HG03571 (cell line): ENCODE measurements at regions not wholly inside any gene's neighbourhood (a gene's known extent, or its start where the extent isn't known, plus 50 kb on each side); places are given as distances from the start of the nearest gene placed in this dataset.
"Not testable (repeated sequence)": the region's sequence is repeated elsewhere in the genome, so short reads cannot be mapped to it uniquely, and the experiment has no call there.

Source experiments
- ATAC-seq: cut with Tn5 transposase; IDR thresholded peaks from one replicate; pipeline ENCODE4 v1.9.1; 2021; ENCODE audit not compliant: unreplicated experiment

DNA sequence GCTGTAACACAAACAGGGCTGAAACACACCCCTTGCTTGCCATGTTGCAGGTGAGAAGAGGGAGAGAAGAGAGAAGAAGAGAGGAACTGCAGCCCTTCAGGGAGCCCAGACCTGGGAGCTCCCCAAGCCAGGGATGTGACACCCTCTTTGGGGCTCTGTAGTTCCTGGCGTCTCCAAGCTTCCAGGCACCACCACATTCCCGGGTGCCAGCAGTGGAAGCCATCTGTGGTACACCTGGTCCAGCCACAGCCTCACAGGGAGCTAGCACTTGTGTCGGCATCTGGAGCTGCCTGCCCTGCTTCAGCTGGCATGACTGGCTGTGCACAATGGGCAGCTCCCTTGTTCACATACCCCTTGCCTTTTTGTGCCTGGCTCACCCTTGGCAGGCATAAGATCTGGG, 182.1 kb downstream of the DEPDC1B start:
- ATAC-seq: no peak

DNA sequence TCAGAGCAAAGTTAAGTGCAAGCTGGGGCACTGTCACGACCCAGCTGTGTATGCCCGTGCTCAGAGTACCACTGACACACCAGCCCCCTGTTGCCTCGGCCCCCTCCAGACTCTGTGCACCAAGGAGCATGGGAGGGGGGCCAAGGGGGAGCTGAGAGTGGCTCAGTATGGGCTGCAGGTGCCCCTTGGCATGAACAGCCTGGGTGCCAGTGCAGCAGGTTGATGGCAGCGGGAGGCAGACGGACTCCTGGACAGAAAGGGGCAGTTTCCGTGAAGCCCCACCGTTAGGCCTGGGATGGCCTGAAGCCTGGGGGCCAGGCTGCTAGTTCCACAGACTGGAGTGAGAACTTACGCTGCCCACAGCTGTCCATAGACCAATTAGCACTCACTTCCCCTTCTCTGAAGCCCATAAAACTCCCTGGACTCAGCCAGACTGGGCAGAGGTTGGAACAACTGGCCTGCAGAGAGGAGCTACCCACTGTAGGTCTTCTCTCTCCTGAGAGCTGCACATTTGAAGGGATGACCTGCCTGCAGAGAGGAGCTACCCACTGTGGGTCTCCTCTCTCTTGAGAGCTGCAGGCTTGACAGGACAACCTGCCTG, 182.8 kb downstream of the DEPDC1B start:
- no peak for ATAC-seq

GRCh38 chr5:60516688-60517087, 183.3 kb downstream of the DEPDC1B start:
- ATAC-seq: no peak

DNA sequence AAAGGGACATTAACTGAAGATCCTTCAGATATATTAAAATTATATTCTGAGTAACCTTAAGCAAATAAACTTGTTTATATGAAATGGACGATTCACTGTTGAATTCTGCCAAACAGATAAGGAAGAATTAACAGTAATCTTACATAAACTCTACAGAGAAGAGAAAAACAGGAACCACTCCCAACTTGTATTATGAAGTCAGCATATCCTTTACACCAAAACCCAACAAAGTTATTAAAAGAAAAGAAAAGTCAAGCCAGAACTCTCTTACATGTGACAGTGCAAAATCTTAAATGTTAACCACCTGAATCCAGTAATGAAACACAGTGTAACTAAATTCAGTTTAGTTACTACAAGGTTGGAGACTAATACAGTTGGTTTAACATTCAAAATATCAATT, 185.8 kb downstream of the DEPDC1B start:
- no peak for ATAC-seq

DNA sequence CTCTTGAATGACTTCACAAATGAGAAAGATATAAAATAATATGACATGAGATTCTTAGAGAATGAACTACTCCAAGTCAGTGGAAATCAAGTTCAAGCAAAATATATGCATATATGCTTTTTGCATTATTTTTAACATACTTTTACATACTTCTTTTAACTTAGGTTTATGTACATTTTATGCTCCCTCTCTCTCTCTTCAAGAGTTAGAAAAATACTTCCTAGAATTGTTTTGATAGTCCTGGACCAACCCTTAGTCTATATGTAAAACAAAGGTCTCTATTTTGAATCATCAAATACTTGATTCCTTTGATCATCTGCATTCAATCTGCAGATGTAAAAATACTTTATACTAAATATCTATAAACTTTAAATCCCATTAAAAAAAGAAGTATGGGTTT, 187.8 kb downstream of the DEPDC1B start:
- ATAC-seq: no peak

GRCh38 chr5:60510663-60511062, 189.3 kb downstream of the DEPDC1B start:
- ATAC-seq: no peak

DNA sequence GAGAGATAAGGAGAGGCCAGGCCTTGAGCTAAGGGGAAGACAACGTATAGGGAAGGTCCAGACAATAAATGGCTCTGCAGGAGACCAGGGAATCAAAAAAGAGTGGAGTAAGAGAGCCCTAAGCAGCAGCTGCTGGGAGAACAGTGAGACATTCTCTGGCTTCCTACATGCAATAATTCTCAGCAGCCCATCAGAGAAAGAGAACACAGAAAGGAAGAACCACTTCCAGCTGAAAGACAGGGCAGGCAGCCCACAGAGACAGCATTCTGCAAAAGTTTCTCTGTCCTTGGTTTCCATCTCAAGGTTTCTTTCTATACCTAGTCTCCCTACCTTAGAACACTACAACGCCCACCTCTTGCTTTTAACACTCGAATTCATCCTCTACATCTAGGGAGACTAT, 189.9 kb downstream of the DEPDC1B start:
- ATAC-seq: no peak

DNA sequence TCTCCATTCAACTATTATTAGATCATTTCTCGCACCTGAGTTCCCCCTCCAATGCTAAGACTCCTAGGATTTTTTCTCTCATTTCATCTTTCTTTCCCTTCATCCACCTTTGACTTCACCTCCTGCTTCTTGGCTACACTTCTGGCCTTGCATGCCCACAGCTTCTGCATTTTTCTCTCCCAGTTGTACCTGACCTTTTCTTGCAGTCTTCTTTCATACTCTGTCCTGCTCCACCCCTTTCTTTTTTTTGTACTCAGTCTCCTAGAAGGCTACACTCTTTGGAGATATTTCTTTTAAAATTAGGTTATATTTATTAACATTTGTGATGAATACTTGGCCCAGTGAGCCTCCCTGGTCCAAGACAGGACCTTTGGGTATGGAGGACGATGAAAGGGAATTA, 190.4 kb downstream of the DEPDC1B start:
- no peak for ATAC-seq

- no peak for ATAC-seq
Observed at GRCh38 chr5:60507687-60508086, 192.3 kb downstream of the DEPDC1B start.

DNA sequence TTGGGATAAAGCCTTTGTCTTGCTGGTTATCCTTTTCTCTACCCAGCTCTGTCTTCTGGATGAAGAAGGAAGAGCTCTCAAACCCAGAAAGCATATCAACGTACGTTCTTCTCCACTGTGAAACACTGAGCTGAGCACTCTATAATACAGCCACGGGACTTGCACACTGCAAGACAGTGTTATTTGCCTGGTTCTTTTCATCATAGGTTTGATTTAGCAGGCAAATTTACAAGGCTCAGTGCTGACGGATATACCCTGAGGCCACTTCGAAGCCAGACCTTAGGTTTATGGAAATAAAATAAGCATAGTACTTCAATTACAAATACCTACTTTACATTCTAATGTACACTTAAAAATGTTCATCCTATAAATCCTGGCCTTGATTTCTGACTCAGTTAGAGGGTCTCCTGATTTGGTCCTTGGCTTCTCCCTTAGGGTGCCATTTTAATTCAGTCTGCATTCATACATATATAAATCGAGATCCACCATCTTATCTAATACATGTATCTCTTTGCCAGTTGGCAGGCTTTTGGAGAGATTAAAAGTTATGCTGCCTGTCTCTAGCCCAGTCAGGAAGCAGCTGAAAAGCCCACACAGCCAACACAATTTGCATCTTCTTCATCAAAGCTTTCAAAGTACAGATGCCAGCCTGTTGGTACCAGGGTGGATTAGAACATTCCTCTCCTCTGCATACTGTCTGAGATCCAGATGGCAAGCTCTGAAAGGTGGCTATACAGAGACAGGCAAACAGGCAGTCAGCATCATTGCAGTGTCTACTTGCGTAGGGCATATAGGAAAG, 194.4 kb downstream of the DEPDC1B start:
- ATAC-seq: no peak

- ATAC-seq: peak; percentile 39
Observed at GRCh38 chr5:60504342-60504741, 195.6 kb downstream of the DEPDC1B start.

DNA sequence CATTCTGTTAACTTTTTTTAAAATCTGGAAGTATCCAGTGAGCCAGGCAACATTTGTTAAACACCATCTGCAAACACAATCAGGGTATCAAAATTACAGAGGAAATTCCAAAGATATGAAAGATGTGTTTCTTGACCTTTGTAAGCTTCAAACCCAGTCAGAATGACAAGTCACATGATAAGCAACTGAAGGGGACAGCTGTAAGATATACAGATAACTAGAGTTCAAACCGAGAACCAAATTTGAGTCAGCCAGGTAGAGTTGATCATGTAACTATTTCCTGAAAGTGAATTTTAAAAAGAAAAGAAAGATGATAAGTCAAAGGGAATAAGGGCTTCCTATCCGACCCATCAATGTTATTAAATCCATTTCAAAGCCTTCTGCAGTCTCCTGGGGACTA, 196.2 kb downstream of the DEPDC1B start:
- peak; percentile 77 for ATAC-seq

- no peak for ATAC-seq
Observed at GRCh38 chr5:60497706-60498500, 202.1 kb downstream of the DEPDC1B start.

DNA sequence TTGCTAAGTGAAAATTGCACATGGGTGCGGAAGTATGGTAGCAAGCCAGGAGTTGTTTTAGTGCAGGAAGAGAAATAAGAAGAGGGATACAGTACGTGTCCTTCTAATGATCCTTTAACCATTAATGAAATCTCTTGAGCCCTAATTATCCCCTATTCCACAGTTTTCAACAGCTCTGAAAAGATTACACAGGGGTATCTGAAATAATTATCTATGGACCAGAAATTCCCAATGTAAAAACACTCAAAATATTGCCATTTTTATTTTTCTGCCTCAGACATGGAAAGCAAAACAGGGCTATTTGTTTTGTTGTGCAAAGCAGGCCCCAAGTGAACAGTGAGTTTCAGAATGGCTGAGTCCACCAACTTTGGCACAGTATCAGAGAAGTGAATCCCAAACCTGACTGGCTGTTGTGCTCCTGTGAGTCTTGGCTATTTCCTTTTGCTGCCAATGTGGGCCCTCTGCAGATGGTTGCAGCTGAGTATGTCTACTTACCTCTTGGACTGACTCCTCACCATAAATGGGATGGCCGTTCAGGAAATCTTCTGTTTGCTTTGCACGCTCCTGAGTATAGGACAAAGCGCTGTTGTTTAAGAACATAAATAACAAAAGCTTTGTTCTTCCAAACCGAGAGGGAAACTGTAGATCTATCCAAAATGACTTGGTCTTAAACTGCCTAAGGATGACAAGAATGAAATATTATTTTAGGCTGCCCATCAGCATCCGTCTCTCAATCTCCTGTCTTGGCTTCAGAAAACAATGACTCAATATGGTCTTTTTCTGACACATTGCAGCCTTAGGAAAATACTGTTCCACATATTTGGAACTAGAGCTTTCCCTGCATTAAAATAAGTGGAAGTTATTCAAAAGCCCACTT, 204.1 kb downstream of the DEPDC1B start:
- ATAC-seq: no peak

DNA sequence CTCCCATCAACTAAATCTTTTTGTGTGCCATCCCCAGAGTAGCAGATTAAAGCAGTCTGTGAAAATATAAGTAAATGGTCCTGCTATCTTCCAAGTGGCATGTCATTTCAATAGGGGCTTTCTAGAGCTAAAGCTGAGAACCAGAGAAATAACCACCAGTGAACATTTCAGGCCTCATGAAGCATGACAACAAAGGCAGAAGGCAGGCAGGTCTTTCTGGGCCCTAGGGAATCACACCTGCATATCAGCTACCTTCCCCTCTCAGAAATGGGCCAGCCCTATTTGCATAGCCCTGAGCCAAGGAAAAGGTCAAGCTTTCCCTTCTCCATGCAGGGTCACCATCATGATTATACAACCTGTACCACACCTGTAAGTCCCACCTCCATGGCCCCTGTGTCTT, 205.3 kb downstream of the DEPDC1B start:
- no peak for ATAC-seq

DNA sequence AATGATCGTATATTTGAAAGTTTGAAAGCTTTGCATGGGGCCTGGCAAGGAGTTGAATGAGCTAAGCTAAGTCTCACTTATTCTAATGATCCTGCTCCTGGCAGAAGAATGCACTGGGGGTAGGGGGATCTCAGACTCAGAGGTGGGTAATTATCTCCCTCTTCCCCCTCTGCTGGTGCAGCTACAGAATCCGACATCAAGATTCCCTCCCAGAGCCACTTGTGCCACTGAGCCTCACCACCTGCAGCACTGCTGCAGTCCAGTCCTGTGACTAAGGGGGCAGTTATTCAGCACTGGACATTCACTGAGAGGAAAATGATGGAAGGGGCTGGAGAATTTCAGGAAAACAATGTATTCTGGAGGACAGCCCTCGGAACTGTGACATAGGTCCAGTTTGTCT, 205.8 kb downstream of the DEPDC1B start:
- ATAC-seq: no peak

DNA sequence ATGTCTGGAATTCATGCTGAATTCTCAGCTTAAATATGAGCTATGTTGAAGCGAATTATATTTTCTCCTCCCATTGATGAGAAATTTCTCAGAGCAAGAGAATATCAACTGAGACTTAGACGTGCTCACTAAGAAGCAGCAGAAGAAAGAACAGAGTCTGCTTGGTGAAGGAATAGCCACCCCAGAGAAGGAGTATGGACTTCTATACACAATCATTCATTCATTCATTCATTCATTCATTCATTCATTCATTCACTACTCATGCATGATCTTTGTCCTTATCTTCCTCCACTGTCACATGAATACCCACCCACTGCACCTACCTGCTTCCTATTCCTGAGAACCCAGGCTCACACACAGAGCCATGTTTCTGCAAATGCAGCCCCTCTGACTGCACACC, 206.6 kb downstream of the DEPDC1B start:
- ATAC-seq: no peak

DNA sequence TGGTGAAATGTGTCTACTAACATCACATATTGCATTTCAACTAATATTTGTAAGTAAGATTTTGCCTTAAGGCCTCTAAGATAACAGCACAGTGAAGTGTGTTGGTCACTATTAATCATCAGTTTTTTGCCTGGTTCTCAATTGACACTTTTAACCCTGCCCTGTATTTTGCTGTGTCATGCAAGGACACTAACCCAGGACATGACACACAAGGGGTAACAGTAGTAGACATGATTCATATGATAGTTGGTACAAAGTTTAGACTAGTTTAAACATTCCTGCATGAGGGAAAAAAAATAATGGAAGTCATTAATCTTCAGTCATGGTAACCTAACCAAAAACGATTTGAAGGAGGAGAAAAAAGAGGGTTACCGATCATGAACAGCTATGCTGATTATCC, 207.0 kb downstream of the DEPDC1B start:
- no peak for ATAC-seq

GRCh38 chr5:60492358-60492757, 207.6 kb downstream of the DEPDC1B start:
- ATAC-seq: not testable (repeated sequence)

DNA sequence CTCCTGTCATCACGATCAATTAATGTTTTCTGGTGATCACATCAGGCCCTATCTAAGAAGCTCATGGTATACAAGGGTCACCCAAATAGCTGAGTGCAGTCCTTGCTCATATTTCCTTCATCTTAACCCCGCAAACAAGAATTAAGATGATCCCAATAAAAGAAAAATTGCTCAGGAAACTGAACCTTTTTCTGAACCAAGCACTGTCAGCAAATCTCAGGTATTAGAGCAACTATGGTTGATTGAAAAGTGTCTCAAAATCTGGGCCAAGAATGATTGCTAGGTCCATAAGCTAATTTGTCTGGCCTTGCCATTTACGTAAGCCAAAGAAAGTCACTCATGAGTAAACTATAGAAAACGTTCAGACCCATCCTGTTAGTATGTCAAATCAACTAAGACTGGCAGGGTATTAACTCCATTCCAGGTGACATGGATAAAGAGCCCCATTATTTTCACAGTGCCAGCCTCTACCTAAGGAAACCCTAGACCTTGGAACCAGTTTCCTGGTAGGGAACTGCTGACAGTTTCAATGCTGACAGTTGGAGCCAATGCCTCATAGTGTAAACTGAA, 209.3 kb downstream of the DEPDC1B start:
- no peak for ATAC-seq

DNA sequence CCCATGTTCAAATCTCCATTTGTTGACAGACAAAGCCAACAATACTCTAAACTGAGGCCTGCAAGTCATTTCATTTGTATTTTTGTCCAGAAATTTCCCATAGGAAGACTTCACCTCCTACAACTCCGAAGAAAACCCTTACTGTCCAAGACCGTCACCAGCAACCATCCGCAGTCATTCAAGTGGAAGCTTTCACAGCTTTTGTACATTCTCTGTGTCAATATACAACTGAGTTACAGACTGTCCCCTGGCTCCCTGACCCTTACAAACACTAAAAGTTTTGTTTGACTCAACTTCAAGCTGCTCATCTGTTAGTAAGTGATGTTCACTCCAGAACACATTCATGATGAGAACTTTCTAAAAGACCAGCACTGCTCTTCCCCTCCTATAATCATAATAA, 210.1 kb downstream of the DEPDC1B start:
- no peak for ATAC-seq
